Sigmoid colon (tissue), 6 donors: ENCODE measurements at regions not wholly inside any gene's neighbourhood (a gene's known extent, or its start where the extent isn't known, plus 50 kb on each side); places are given as distances from the start of the nearest gene placed in this dataset.

ENCODE experiments used
- DNase-seq: peaks from one replicate; pipeline ENCODE4 v3.0.0-alpha.2; 2019
- H3K27ac ChIP-seq, 4 donors: fragments of 200-600 bp; sonication (generic); one replicate each; pipeline ENCODE4 v1.5.1; 2016 to 2019; ENCODE audit warnings: mild to moderate bottlenecking in 1 of 4
- H3K27me3 ChIP-seq, 3 donors: fragments of 200-600 bp; sonication (generic); one replicate each; pipeline ENCODE4 v1.5.1; 2019; ENCODE audit warnings: mild to moderate bottlenecking in 1 of 3
- H3K36me3 ChIP-seq, 4 donors: fragments of 200-600 bp; sonication (generic); one replicate each; pipeline ENCODE4 v1.5.1; 2016 to 2019
- H3K4me1 ChIP-seq, 4 donors: fragments of 200-600 bp; sonication (generic); one replicate each; pipeline ENCODE4 v1.5.1; 2017 to 2019
- H3K4me3 ChIP-seq, 4 donors: fragments of 200-600 bp; sonication (generic); one replicate each; pipeline ENCODE4 v1.5.1; 2017 to 2019; ENCODE audit warnings: mild to moderate bottlenecking in 2 of 4, moderate library complexity in 1 of 4
- H3K9me3 ChIP-seq, 4 donors: fragments of 200-600 bp in 3 of 4; sonication (generic) in 3 of 4; one replicate each; pipeline versions ENCODE4 v1.5.1 to v1.6.1; 2013 to 2019
- EP300 ChIP-seq, 4 donors: sonication (generic); formaldehyde crosslinking; IDR thresholded peaks; one replicate each; pipeline ENCODE4 v1.6.1; 2017; ENCODE audit warnings: antibody characterized with exemption in 4 of 4
- POLR2A ChIP-seq, 2 donors: fragments of 450-650 bp; IDR thresholded peaks; one replicate each; pipeline ENCODE4 v1.6.1; 2016; ENCODE audit warnings: antibody characterized with exemption in 2 of 2, mild to moderate bottlenecking in 2 of 2, moderate library complexity in 2 of 2
- POLR2AphosphoS5 ChIP-seq, 4 donors: sonication (generic); formaldehyde crosslinking; IDR thresholded peaks; one replicate each; pipeline ENCODE4 v1.6.1; 2017; ENCODE audit warnings: antibody characterized with exemption in 4 of 4
- WGBS, 2 donors: extraction: QIAGEN DNeasy Blood & Tissue Kit; methylation state at CpG; one replicate each; pipeline ENCODE4 v1.1.7; 2013; 5-methylcytosine and 5-hydroxymethylcytosine counted together
- intact Hi-C: fragments of 100-400 bp; cut with DNase I; formaldehyde crosslinking; loops from one replicate; pipeline ENCODE4 v1.15.1; 2023
- TF ChIP-seq, protein P1 (sequence below), 4 experiments: fragments of 450-650 bp in 3 of 4; fragments of 200-600 bp in 1 of 4; IDR thresholded peaks; one replicate each; pipeline ENCODE4 v1.5.1; 2016 to 2019; ENCODE audit warnings: antibody characterized with exemption in 4 of 4, mild to moderate bottlenecking in 3 of 4, moderate library complexity in 2 of 4
- donor health status: healthy with polysubstance abuse.
- donor health status: healthy.

DNA sequence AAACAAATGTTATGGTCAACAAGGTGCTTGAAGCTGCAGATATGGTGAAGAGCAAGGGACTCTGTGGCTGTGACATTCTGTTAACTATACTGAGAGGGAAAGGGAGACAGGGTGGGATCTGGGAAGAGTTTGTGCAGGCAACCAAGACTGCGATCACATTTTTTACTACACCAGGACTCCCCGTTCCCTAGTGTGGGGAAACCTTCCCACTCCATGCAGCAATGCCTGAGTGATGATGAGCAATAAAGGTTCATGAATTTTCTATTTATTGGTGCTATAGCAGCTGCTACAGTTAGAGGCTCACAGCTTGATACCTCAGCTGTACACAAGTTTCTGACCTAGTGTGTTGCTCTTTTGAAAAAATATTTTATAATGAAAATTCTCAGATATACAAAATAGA, 160.9 kb upstream of the SGO1 start:
- H3K27ac ChIP-seq: no peak overlapping the region
- WGBS, 2 donors: 88 to 95% methylated on average over 2 of the region's 2 CpGs
- no peak for DNase-seq
- H3K9me3 ChIP-seq: no peaks in the 10 kb centered on the region
- no peaks in the 10 kb centered on the region for H3K36me3 ChIP-seq
- TF ChIP-seq POLR2AphosphoS5 (IDR thresholded peaks at IDR 0.05) (no peak), POLR2A (IDR thresholded peaks at IDR 0.05) (no peak), EP300 (IDR thresholded peaks at IDR 0.05) (no peak)
- TF ChIP-seq, protein P1, sequence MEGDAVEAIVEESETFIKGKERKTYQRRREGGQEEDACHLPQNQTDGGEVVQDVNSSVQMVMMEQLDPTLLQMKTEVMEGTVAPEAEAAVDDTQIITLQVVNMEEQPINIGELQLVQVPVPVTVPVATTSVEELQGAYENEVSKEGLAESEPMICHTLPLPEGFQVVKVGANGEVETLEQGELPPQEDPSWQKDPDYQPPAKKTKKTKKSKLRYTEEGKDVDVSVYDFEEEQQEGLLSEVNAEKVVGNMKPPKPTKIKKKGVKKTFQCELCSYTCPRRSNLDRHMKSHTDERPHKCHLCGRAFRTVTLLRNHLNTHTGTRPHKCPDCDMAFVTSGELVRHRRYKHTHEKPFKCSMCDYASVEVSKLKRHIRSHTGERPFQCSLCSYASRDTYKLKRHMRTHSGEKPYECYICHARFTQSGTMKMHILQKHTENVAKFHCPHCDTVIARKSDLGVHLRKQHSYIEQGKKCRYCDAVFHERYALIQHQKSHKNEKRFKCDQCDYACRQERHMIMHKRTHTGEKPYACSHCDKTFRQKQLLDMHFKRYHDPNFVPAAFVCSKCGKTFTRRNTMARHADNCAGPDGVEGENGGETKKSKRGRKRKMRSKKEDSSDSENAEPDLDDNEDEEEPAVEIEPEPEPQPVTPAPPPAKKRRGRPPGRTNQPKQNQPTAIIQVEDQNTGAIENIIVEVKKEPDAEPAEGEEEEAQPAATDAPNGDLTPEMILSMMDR (IDR thresholded peaks at IDR 0.05): no peak
- H3K4me3 ChIP-seq: no peak overlapping the region
- intact Hi-C loops: no loop called here
- no peaks in the 10 kb centered on the region for H3K27me3 ChIP-seq
- no peaks in the 10 kb centered on the region for H3K4me1 ChIP-seq

DNA sequence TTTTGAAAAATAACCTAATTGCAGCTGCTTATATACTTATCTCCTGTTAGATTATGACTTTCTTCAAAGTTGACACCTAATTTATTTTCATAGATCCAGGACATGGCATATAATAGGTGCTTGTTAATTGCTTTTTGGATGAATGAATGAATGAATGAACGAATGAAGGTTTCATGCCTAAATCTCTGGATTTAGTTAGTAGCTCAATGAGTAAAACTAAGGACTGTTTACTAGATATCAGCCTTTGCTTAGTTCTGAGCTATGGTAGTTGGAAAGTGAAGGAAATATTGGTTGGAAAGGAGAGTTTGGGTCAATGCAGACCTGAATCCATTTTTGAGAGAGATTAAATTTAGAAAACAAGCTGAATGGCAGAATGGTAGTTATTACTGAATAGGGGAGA, 160.4 kb upstream of the SGO1 start:
- H3K4me3 ChIP-seq: no peak overlapping the region
- no peaks in the 10 kb centered on the region for H3K27me3 ChIP-seq
- DNase-seq: no peak
- H3K9me3 ChIP-seq: no peaks in the 10 kb centered on the region
- no peak overlapping the region for H3K27ac ChIP-seq
- TF ChIP-seq EP300 (IDR thresholded peaks at IDR 0.05) (no peak), POLR2AphosphoS5 (IDR thresholded peaks at IDR 0.05) (no peak), POLR2A (IDR thresholded peaks at IDR 0.05) (no peak)
- TF ChIP-seq, protein P1 (IDR thresholded peaks at IDR 0.05): no peak
- H3K36me3 ChIP-seq: no peaks in the 10 kb centered on the region
- intact Hi-C loops: no loop called here
- H3K4me1 ChIP-seq: no peaks in the 10 kb centered on the region
- WGBS, 2 donors: 56 to 85% methylated on average over 1 of the region's 1 CpG

- no peaks in the 10 kb centered on the region for H3K4me1 ChIP-seq
- H3K4me3 ChIP-seq: no peak overlapping the region
- TF ChIP-seq EP300 (IDR thresholded peaks at IDR 0.05) (no peak), POLR2A (IDR thresholded peaks at IDR 0.05) (no peak), POLR2AphosphoS5 (IDR thresholded peaks at IDR 0.05) (no peak)
- TF ChIP-seq, protein P1 (IDR thresholded peaks at IDR 0.05): no peak
- no peaks in the 10 kb centered on the region for H3K9me3 ChIP-seq
- no peaks in the 10 kb centered on the region for H3K27me3 ChIP-seq
- DNase-seq: no peak
- intact Hi-C loops: no loop called here
- H3K27ac ChIP-seq: no peak overlapping the region
- no peaks in the 10 kb centered on the region for H3K36me3 ChIP-seq
These were observed 158.5 kb upstream of the SGO1 start for GRCh38 chr3:20344400-20344959.

- TF ChIP-seq EP300 (IDR thresholded peaks at IDR 0.05): no peak
- TF ChIP-seq, protein P1 (IDR thresholded peaks at IDR 0.05): no peak
- TF ChIP-seq POLR2AphosphoS5 (IDR thresholded peaks at IDR 0.05): no peak
- TF ChIP-seq POLR2A (IDR thresholded peaks at IDR 0.05): no peak
- 75 to 88% methylated on average over 3 of the region's 3 CpGs for WGBS, 2 donors
These were observed 157.8 kb upstream of the SGO1 start for GRCh38 chr3:20343790-20344189.

GRCh38 chr3:20340324-20340928, 154.4 kb upstream of the SGO1 start:
- no peak overlapping the region for H3K4me3 ChIP-seq
- H3K9me3 ChIP-seq: no peaks in the 10 kb centered on the region

More at GRCh38 chr3:20343790-20344189, 157.8 kb upstream of the SGO1 start:
- Histone ChIP-seq H3K36me3 (no peaks in the 10 kb centered on the region), H3K9me3 (no peaks in the 10 kb centered on the region), H3K27me3 (no peaks in the 10 kb centered on the region), H3K27ac (no peak overlapping the region), H3K4me3 (no peak overlapping the region), H3K4me1 (no peaks in the 10 kb centered on the region)
- DNase-seq: no peak
- intact Hi-C loops: no loop called here

More at GRCh38 chr3:20340324-20340928, 154.4 kb upstream of the SGO1 start:
- WGBS, 2 donors: 27 to 29% methylated on average over 6 of the region's 6 CpGs
- DNase-seq: peak; percentile 76
- TF ChIP-seq EP300 (IDR thresholded peaks at IDR 0.05): no peak
- TF ChIP-seq, protein P1 (IDR thresholded peaks at IDR 0.05): peak; percentile 55 to 81 (median 73)
- TF ChIP-seq POLR2AphosphoS5 (IDR thresholded peaks at IDR 0.05): no peak
- TF ChIP-seq POLR2A (IDR thresholded peaks at IDR 0.05): no peak
- no peak overlapping the region for H3K27ac ChIP-seq
- H3K4me1 ChIP-seq: no peaks in the 10 kb centered on the region
- no peaks in the 10 kb centered on the region for H3K27me3 ChIP-seq
- intact Hi-C loops: no loop called here
- H3K36me3 ChIP-seq: no peaks in the 10 kb centered on the region
